ENCODE measurements at regions not wholly inside any gene's neighbourhood (a gene's known extent, or its start where the extent isn't known, plus 50 kb on each side); places are given as distances from the start of the nearest gene placed in this dataset.

GRCh38 chr2:161075701-161076100 is 84.5 kb upstream of the TANK start:
- DNase-seq = no peak

- DNase-seq = no peak
Observed at GRCh38 chr2:161076936-161077335, 83.3 kb upstream of the TANK start.

GRCh38 chr2:161077367-161078210 is 82.6 kb upstream of the TANK start:
- DNase-seq = peak; percentile 78 to 89

- DNase-seq = no peak
Observed at GRCh38 chr2:161078211-161078539, 82.1 kb upstream of the TANK start.

- no peak for DNase-seq
Observed at GRCh38 chr2:161085149-161085548, 75.1 kb upstream of the TANK start.

GRCh38 chr2:161088658-161089350 is 71.4 kb upstream of the TANK start:
- DNase-seq = peak in 1 of 2 donors; percentile 6

- DNase-seq = peak; percentile 31 to 43
Observed at GRCh38 chr2:161090411-161090810, 69.8 kb upstream of the TANK start.

- DNase-seq = no peak
Observed at GRCh38 chr2:161095314-161095713, 64.9 kb upstream of the TANK start.

GRCh38 chr2:161096336-161096735 is 63.9 kb upstream of the TANK start:
- no peak for DNase-seq

- DNase-seq = no peak
Observed at GRCh38 chr2:161097157-161097556, 63.1 kb upstream of the TANK start.

GRCh38 chr2:161100211-161100895 is 59.9 kb upstream of the TANK start:
- no peak for DNase-seq

GRCh38 chr2:161101406-161101805 is 58.8 kb upstream of the TANK start:
- no peak for DNase-seq

GRCh38 chr2:161102770-161103450 is 57.3 kb upstream of the TANK start:
- no peak for DNase-seq

- DNase-seq = no peak
Observed at GRCh38 chr2:161103451-161103831, 56.8 kb upstream of the TANK start.

- no peak for DNase-seq
Observed at GRCh38 chr2:161104054-161104553, 56.1 kb upstream of the TANK start.

GRCh38 chr2:161107265-161107664 is 53.0 kb upstream of the TANK start:
- no peak for DNase-seq

Measured in CD4-positive, alpha-beta T cell treated with Interferon alpha-2 for 1 hour (primary cell).